ENCODE measurements at regions not wholly inside any gene's neighbourhood (a gene's known extent, or its start where the extent isn't known, plus 50 kb on each side); places are given as distances from the start of the nearest gene placed in this dataset.

GRCh38 chr4:167290678-167291077 lies 56.4 kb upstream of the SPOCK3 start:
- ATAC-seq (replicated peaks) = no peak
- no peak for DNase-seq
- no peak overlapping the region for H3K4me3 Mint-ChIP-seq

GRCh38 chr4:167308876-167309275 lies 74.6 kb upstream of the SPOCK3 start:
- DNase-seq (no peak), ATAC-seq (replicated peaks) (no peak)
- H3K27me3 Mint-ChIP-seq = no peaks in the 10 kb centered on the region
- H3K27ac Mint-ChIP-seq = no peak overlapping the region
- no peaks in the 10 kb centered on the region for H3K36me3 Mint-ChIP-seq
- H3K9me3 Mint-ChIP-seq = peaks cover 0 to 3% of the 10 kb centered on the region in 2 donors
- no peak overlapping the region for H3K4me3 Mint-ChIP-seq
- no peaks in the 10 kb centered on the region for H3K4me1 Mint-ChIP-seq

More at GRCh38 chr4:167290678-167291077, 56.4 kb upstream of the SPOCK3 start:
- H3K27ac Mint-ChIP-seq = no peak overlapping the region
- H3K4me1 Mint-ChIP-seq = no peaks in the 10 kb centered on the region
- no peaks in the 10 kb centered on the region for H3K36me3 Mint-ChIP-seq
- H3K27me3 Mint-ChIP-seq = no peaks in the 10 kb centered on the region
- peaks cover 0 to 11% of the 10 kb centered on the region in 2 donors for H3K9me3 Mint-ChIP-seq

- DNase-seq (no peak), ATAC-seq (replicated peaks) (no peak)
- H3K4me1 Mint-ChIP-seq = no peaks in the 10 kb centered on the region
- H3K36me3 Mint-ChIP-seq = no peaks in the 10 kb centered on the region
- H3K27ac Mint-ChIP-seq = no peak overlapping the region
- H3K27me3 Mint-ChIP-seq = no peaks in the 10 kb centered on the region
- H3K9me3 Mint-ChIP-seq = no peaks in the 10 kb centered on the region
- H3K4me3 Mint-ChIP-seq = no peak overlapping the region
Observed at GRCh38 chr4:167321299-167321698, 87.0 kb upstream of the SPOCK3 start.

- H3K4me3 Mint-ChIP-seq = no peak overlapping the region
Observed at GRCh38 chr4:167339781-167340180, 105.5 kb upstream of the SPOCK3 start.

GRCh38 chr4:167359711-167360110 lies 125.4 kb upstream of the SPOCK3 start:
- H3K4me1 Mint-ChIP-seq = no peaks in the 10 kb centered on the region
- H3K36me3 Mint-ChIP-seq = no peaks in the 10 kb centered on the region
- ATAC-seq (replicated peaks) (no peak), DNase-seq (no peak)
- H3K27ac Mint-ChIP-seq = no peak overlapping the region
- no peak overlapping the region for H3K4me3 Mint-ChIP-seq
- no peaks in the 10 kb centered on the region for H3K9me3 Mint-ChIP-seq
- H3K27me3 Mint-ChIP-seq = no peaks in the 10 kb centered on the region

More at GRCh38 chr4:167339781-167340180, 105.5 kb upstream of the SPOCK3 start:
- H3K27me3 Mint-ChIP-seq = no peaks in the 10 kb centered on the region
- H3K27ac Mint-ChIP-seq = no peak overlapping the region
- peaks cover 7 to 8% of the 10 kb centered on the region in 2 donors for H3K9me3 Mint-ChIP-seq
- no peaks in the 10 kb centered on the region for H3K36me3 Mint-ChIP-seq
- ATAC-seq (replicated peaks) (no peak), DNase-seq (no peak)
- H3K4me1 Mint-ChIP-seq = no peaks in the 10 kb centered on the region

- Mint-ChIP-seq H3K9me3 (peaks cover 0 to 4% of the 10 kb centered on the region in 2 donors), H3K27ac (no peak overlapping the region), H3K4me1 (no peaks in the 10 kb centered on the region), H3K27me3 (no peaks in the 10 kb centered on the region), H3K36me3 (no peaks in the 10 kb centered on the region), H3K4me3 (no peak overlapping the region)
- ATAC-seq (replicated peaks) = no peak
- DNase-seq = no peak
Observed at GRCh38 chr4:167379076-167379835, 145.0 kb upstream of the SPOCK3 start.

- Mint-ChIP-seq H3K36me3 (no peaks in the 10 kb centered on the region), H3K27ac (no peak overlapping the region), H3K4me1 (no peaks in the 10 kb centered on the region), H3K4me3 (no peak overlapping the region), H3K9me3 (peaks cover 0 to 4% of the 10 kb centered on the region in 2 donors), H3K27me3 (no peaks in the 10 kb centered on the region)
- no peak for DNase-seq
- ATAC-seq (replicated peaks) = peak in 1 of 2 donors; percentile 16
Observed at GRCh38 chr4:167380964-167381363, 146.7 kb upstream of the SPOCK3 start.

GRCh38 chr4:167383291-167383690 lies 149.0 kb upstream of the SPOCK3 start:
- Mint-ChIP-seq H3K4me1 (no peaks in the 10 kb centered on the region), H3K4me3 (no peak overlapping the region), H3K9me3 (peaks cover 0 to 4% of the 10 kb centered on the region in 2 donors), H3K27ac (no peak overlapping the region), H3K27me3 (no peaks in the 10 kb centered on the region), H3K36me3 (no peaks in the 10 kb centered on the region)
- DNase-seq (no peak), ATAC-seq (replicated peaks) (no peak)

- DNase-seq (no peak), ATAC-seq (replicated peaks) (no peak)
- H3K27ac Mint-ChIP-seq = no peak overlapping the region
- no peak overlapping the region for H3K4me3 Mint-ChIP-seq
- H3K27me3 Mint-ChIP-seq = no peaks in the 10 kb centered on the region
- H3K9me3 Mint-ChIP-seq = peaks cover 3 to 4% of the 10 kb centered on the region in 2 donors
- H3K36me3 Mint-ChIP-seq = no peaks in the 10 kb centered on the region
- H3K4me1 Mint-ChIP-seq = no peaks in the 10 kb centered on the region
Observed at GRCh38 chr4:167397586-167397985, 163.3 kb upstream of the SPOCK3 start.

GRCh38 chr4:167399201-167399600 lies 164.9 kb upstream of the SPOCK3 start:
- Mint-ChIP-seq H3K4me3 (no peak overlapping the region), H3K9me3 (peaks cover 0 to 3% of the 10 kb centered on the region in 2 donors), H3K27me3 (no peaks in the 10 kb centered on the region), H3K27ac (no peak overlapping the region), H3K4me1 (no peaks in the 10 kb centered on the region), H3K36me3 (no peaks in the 10 kb centered on the region)
- ATAC-seq (replicated peaks) (no peak), DNase-seq (no peak)

GRCh38 chr4:167406181-167406580 lies 171.9 kb upstream of the SPOCK3 start:
- Mint-ChIP-seq H3K27ac (no peak overlapping the region), H3K9me3 (no peaks in the 10 kb centered on the region), H3K4me1 (no peaks in the 10 kb centered on the region), H3K4me3 (no peak overlapping the region), H3K27me3 (no peaks in the 10 kb centered on the region), H3K36me3 (no peaks in the 10 kb centered on the region)
- DNase-seq (no peak), ATAC-seq (replicated peaks) (no peak)

GRCh38 chr4:167415461-167415860 lies 181.2 kb upstream of the SPOCK3 start:
- no peaks in the 10 kb centered on the region for H3K4me1 Mint-ChIP-seq
- H3K9me3 Mint-ChIP-seq = peaks cover 3 to 4% of the 10 kb centered on the region in 2 donors
- ATAC-seq (replicated peaks) (no peak), DNase-seq (no peak)
- H3K36me3 Mint-ChIP-seq = no peaks in the 10 kb centered on the region
- no peak overlapping the region for H3K27ac Mint-ChIP-seq
- H3K27me3 Mint-ChIP-seq = no peaks in the 10 kb centered on the region
- no peak overlapping the region for H3K4me3 Mint-ChIP-seq

GRCh38 chr4:167419468-167420140 lies 185.3 kb upstream of the SPOCK3 start:
- Mint-ChIP-seq H3K36me3 (no peaks in the 10 kb centered on the region), H3K4me1 (no peaks in the 10 kb centered on the region), H3K4me3 (no peak overlapping the region), H3K9me3 (peaks cover 4 to 7% of the 10 kb centered on the region in 2 donors), H3K27ac (no peak overlapping the region), H3K27me3 (no peaks in the 10 kb centered on the region)
- no peak for ATAC-seq (replicated peaks)
- no peak for DNase-seq

GRCh38 chr4:167421201-167421600 lies 186.9 kb upstream of the SPOCK3 start:
- H3K4me3 Mint-ChIP-seq = no peak overlapping the region
- DNase-seq (no peak), ATAC-seq (replicated peaks) (no peak)
- H3K27ac Mint-ChIP-seq = no peak overlapping the region
- no peaks in the 10 kb centered on the region for H3K4me1 Mint-ChIP-seq
- no peaks in the 10 kb centered on the region for H3K27me3 Mint-ChIP-seq
- H3K36me3 Mint-ChIP-seq = no peaks in the 10 kb centered on the region
- H3K9me3 Mint-ChIP-seq = peaks cover 9 to 12% of the 10 kb centered on the region in 2 donors

All from stimulated activated naive B cell treated with anti-CD40 and anti-IgM and Interleukin-4, amounts not matched to agents 10 μg/mL and 1 μg/mL and 100 μg/mL, for 72 hours (primary cell).